Caco-2 (cell line): ENCODE measurements at regions not wholly inside any gene's neighbourhood (a gene's known extent, or its start where the extent isn't known, plus 50 kb on each side); places are given as distances from the start of the nearest gene placed in this dataset.

ENCODE experiments used
- BruUV-seq: library from RNA; stranded (reverse); fragments of 400-500 nt; replicated peaks from 2 replicates; lab custom pipeline; 2021; lab: Mats Ljungman, UMichigan
- CTCF ChIA-PET: fragments of 300-600 bp; sonication (Branson Sonifier 250); formaldehyde crosslinking; loops from one replicate; lab custom pipeline; 2022; ENCODE audit warnings: antibody characterized with exemption; lab: Charles Lee
- POLR2A ChIA-PET: fragments of 300-600 bp; sonication (Branson Sonifier 250); formaldehyde crosslinking; loops from one replicate; lab custom pipeline; 2022; ENCODE audit warnings: antibody characterized with exemption; lab: Charles Lee
- DNase-seq, 2 experiments: peaks; one replicate each; pipeline versions ENCODE4 v3.0.0 to v3.0.0-alpha.2; 2020 to 2022
- H3K27me3 ChIP-seq: replicated peaks from 2 replicates; pipeline ENCODE4 v1.6.0; 2011; ENCODE audit warnings: low read length; ENCODE audit not compliant: control insufficient read depth, insufficient read depth
- H3K36me3 ChIP-seq: 2 replicates; pipeline ENCODE4 v1.5.1; 2011; ENCODE audit warnings: low read length; ENCODE audit not compliant: control insufficient read depth, insufficient read depth
- H3K4me1 ChIP-seq: fragments of 250-450 bp; sonication (Bioruptor Pico); 2 replicates; pipeline ENCODE4 v1.5.1; 2020; ENCODE audit warnings: mild to moderate bottlenecking
- H3K4me3 ChIP-seq: 2 replicates; pipeline ENCODE4 v1.5.1; 2011; ENCODE audit warnings: low read depth, mild to moderate bottlenecking, control low read depth, low read length
- H3K9me3 ChIP-seq: fragments of 250-450 bp; sonication (Bioruptor Pico); 2 replicates; pipeline ENCODE4 v1.5.1; 2020; ENCODE audit warnings: mild to moderate bottlenecking, moderate library complexity
- H3K27ac Mint-ChIP-seq: one replicate; pipeline ENCODE4 v1.8.0; 2022; ENCODE audit warnings: mixed read lengths; ENCODE audit not compliant: unreplicated experiment
- H3K27me3 Mint-ChIP-seq: one replicate; pipeline ENCODE4 v1.8.0; 2022; ENCODE audit warnings: mixed read lengths; ENCODE audit not compliant: insufficient read depth, unreplicated experiment
- H3K36me3 Mint-ChIP-seq: one replicate; pipeline ENCODE4 v1.8.0; 2022; ENCODE audit warnings: mild to moderate bottlenecking, mixed read lengths; ENCODE audit not compliant: insufficient read depth, unreplicated experiment
- H3K4me1 Mint-ChIP-seq: one replicate; pipeline ENCODE4 v1.8.0; 2022; ENCODE audit warnings: low read depth, mixed read lengths; ENCODE audit not compliant: unreplicated experiment
- H3K4me3 Mint-ChIP-seq: one replicate; pipeline ENCODE4 v1.8.0; 2022; ENCODE audit warnings: mild to moderate bottlenecking, moderate library complexity, mixed read lengths; ENCODE audit not compliant: unreplicated experiment
- H3K9me3 Mint-ChIP-seq: one replicate; pipeline ENCODE4 v1.8.0; 2022; ENCODE audit warnings: mixed read lengths; ENCODE audit not compliant: unreplicated experiment
- CTCF ChIP-seq, 2 experiments: fragments of 200-600 bp in 1 of 2; IDR thresholded peaks; 1 replicate in 1 of 2; 2 replicates in 1 of 2; pipeline versions ENCODE4 v1.5.1 to v1.8.0; 2011 to 2022; ENCODE audit warnings: antibody characterized with exemption in 1 of 2, control low read depth in 1 of 2, inconsistent platforms in 1 of 2, low read depth in 1 of 2, low read length in 1 of 2, mild to moderate bottlenecking in 1 of 2, moderate library complexity in 1 of 2; ENCODE audit not compliant: insufficient read depth in 1 of 2, severe bottlenecking in 1 of 2, unreplicated experiment in 1 of 2
- intact Hi-C: fragments of 100-400 bp; cut with micrococcal nuclease; formaldehyde crosslinking; loops from one replicate; pipeline ENCODE4 v1.10.0; 2022; ENCODE audit not compliant: unreplicated experiment

GRCh38 chr4:62285026-62285425, 1084.9 kb downstream of the ADGRL3 start:
- no peak for DNase-seq
- no peaks in the 10 kb centered on the region for H3K27me3 ChIP-seq
- Mint-ChIP-seq H3K9me3 (no peaks in the 10 kb centered on the region), H3K27me3 (no peaks in the 10 kb centered on the region), H3K36me3 (no peaks in the 10 kb centered on the region), H3K27ac (no peak overlapping the region), H3K4me1 (no peaks in the 10 kb centered on the region), H3K4me3 (no peak overlapping the region)
- POLR2A ChIA-PET = no interaction called here
- no peak overlapping the region for H3K4me3 ChIP-seq
- intact Hi-C loops = no loop called here
- CTCF ChIA-PET = no interaction called here
- H3K4me1 ChIP-seq = no peaks in the 10 kb centered on the region
- no peak for TF ChIP-seq CTCF (IDR thresholded peaks at IDR 0.05; ENCODE audit: insufficient read depth in 1 of 2, low read depth in 1 of 2, low read length in 1 of 2, severe bottlenecking in 1 of 2, unreplicated experiment in 1 of 2)
- no TSS peak for BruUV-seq
- no peaks in the 10 kb centered on the region for H3K36me3 ChIP-seq
- no peaks in the 10 kb centered on the region for H3K9me3 ChIP-seq

- ChIA-PET CTCF (no interaction called here), POLR2A (no interaction called here)
- Histone ChIP-seq H3K9me3 (no peaks in the 10 kb centered on the region), H3K36me3 (no peaks in the 10 kb centered on the region), H3K4me3 (no peak overlapping the region), H3K27me3 (no peaks in the 10 kb centered on the region), H3K4me1 (no peaks in the 10 kb centered on the region)
- no peak overlapping the region for H3K27ac Mint-ChIP-seq
- no TSS peak for BruUV-seq
- H3K9me3 Mint-ChIP-seq = no peaks in the 10 kb centered on the region
- H3K27me3 Mint-ChIP-seq = no peaks in the 10 kb centered on the region
- TF ChIP-seq CTCF (IDR thresholded peaks at IDR 0.05; ENCODE audit: insufficient read depth in 1 of 2, low read depth in 1 of 2, low read length in 1 of 2, severe bottlenecking in 1 of 2, unreplicated experiment in 1 of 2) = no peak
- no peaks in the 10 kb centered on the region for H3K4me1 Mint-ChIP-seq
- no peaks in the 10 kb centered on the region for H3K36me3 Mint-ChIP-seq
- no peak for DNase-seq
- intact Hi-C loops = no loop called here
- H3K4me3 Mint-ChIP-seq = no peak overlapping the region
Observed at GRCh38 chr4:62279689-62280088, 1079.6 kb downstream of the ADGRL3 start.

- CTCF ChIA-PET = no interaction called here
- Mint-ChIP-seq H3K36me3 (no peaks in the 10 kb centered on the region), H3K27me3 (no peaks in the 10 kb centered on the region), H3K4me3 (no peak overlapping the region), H3K4me1 (no peaks in the 10 kb centered on the region), H3K9me3 (no peaks in the 10 kb centered on the region), H3K27ac (no peak overlapping the region)
- POLR2A ChIA-PET = no interaction called here
- TF ChIP-seq CTCF (IDR thresholded peaks at IDR 0.05; ENCODE audit: insufficient read depth in 1 of 2, low read depth in 1 of 2, low read length in 1 of 2, severe bottlenecking in 1 of 2, unreplicated experiment in 1 of 2) = no peak
- BruUV-seq = no TSS peak
- Histone ChIP-seq H3K9me3 (no peaks in the 10 kb centered on the region), H3K27me3 (no peaks in the 10 kb centered on the region), H3K36me3 (no peaks in the 10 kb centered on the region), H3K4me3 (no peak overlapping the region), H3K4me1 (no peaks in the 10 kb centered on the region)
- intact Hi-C loops = no loop called here
- no peak for DNase-seq
Observed at GRCh38 chr4:62275470-62275869, 1075.3 kb downstream of the ADGRL3 start.
